ENCODE measurements at regions not wholly inside any gene's neighbourhood (a gene's known extent, or its start where the extent isn't known, plus 50 kb on each side); places are given as distances from the start of the nearest gene placed in this dataset.

GRCh38 chr1:188043536-188044245, 1214.9 kb downstream of the PLA2G4A start:
- no peaks in the 10 kb centered on the region for H3K9me3 ChIP-seq (ENCODE audit: severe bottlenecking)
- no peaks in the 10 kb centered on the region for H3K36me3 ChIP-seq (ENCODE audit: low read depth)
- TF ChIP-seq CTCF (IDR thresholded peaks at IDR 0.05; ENCODE audit: poor library complexity, severe bottlenecking) = no peak
- DNase-seq (ENCODE audit: low spot score) (no peak), ATAC-seq (ENCODE audit: low read depth) (no peak)
- no peak overlapping the region for H3K4me3 ChIP-seq (ENCODE audit: severe bottlenecking)
- no peaks in the 10 kb centered on the region for H3K4me1 ChIP-seq (ENCODE audit: insufficient read depth, poor library complexity, severe bottlenecking)
- no peak overlapping the region for H3K27ac ChIP-seq (ENCODE audit: poor library complexity, severe bottlenecking)
- no peaks in the 10 kb centered on the region for H3K27me3 ChIP-seq (ENCODE audit: insufficient read depth, poor library complexity, severe bottlenecking)

- Histone ChIP-seq H3K27ac (ENCODE audit: poor library complexity, severe bottlenecking) (no peak overlapping the region), H3K36me3 (ENCODE audit: low read depth) (no peaks in the 10 kb centered on the region), H3K27me3 (ENCODE audit: insufficient read depth, poor library complexity, severe bottlenecking) (no peaks in the 10 kb centered on the region), H3K4me3 (ENCODE audit: severe bottlenecking) (no peak overlapping the region), H3K4me1 (ENCODE audit: insufficient read depth, poor library complexity, severe bottlenecking) (no peaks in the 10 kb centered on the region), H3K9me3 (ENCODE audit: severe bottlenecking) (no peaks in the 10 kb centered on the region)
- TF ChIP-seq CTCF (IDR thresholded peaks at IDR 0.05; ENCODE audit: poor library complexity, severe bottlenecking) = no peak
- DNase-seq (ENCODE audit: low spot score) = no peak
- no peak for ATAC-seq (ENCODE audit: low read depth)
Measured at GRCh38 chr1:188050250-188050649, 1221.5 kb downstream of the PLA2G4A start.

- Histone ChIP-seq H3K4me1 (ENCODE audit: insufficient read depth, poor library complexity, severe bottlenecking) (no peaks in the 10 kb centered on the region), H3K4me3 (ENCODE audit: severe bottlenecking) (no peak overlapping the region), H3K36me3 (ENCODE audit: low read depth) (no peaks in the 10 kb centered on the region), H3K9me3 (ENCODE audit: severe bottlenecking) (no peaks in the 10 kb centered on the region), H3K27me3 (ENCODE audit: insufficient read depth, poor library complexity, severe bottlenecking) (no peaks in the 10 kb centered on the region), H3K27ac (ENCODE audit: poor library complexity, severe bottlenecking) (no peak overlapping the region)
- no peak for DNase-seq (ENCODE audit: low spot score)
- no peak for ATAC-seq (ENCODE audit: low read depth)
- no peak for TF ChIP-seq CTCF (IDR thresholded peaks at IDR 0.05; ENCODE audit: poor library complexity, severe bottlenecking)
Measured at GRCh38 chr1:188056011-188056410, 1227.3 kb downstream of the PLA2G4A start.

GRCh38 chr1:188058801-188059200, 1230.1 kb downstream of the PLA2G4A start:
- H3K4me3 ChIP-seq (ENCODE audit: severe bottlenecking) = no peak overlapping the region
- ATAC-seq (ENCODE audit: low read depth) (no peak), DNase-seq (ENCODE audit: low spot score) (no peak)
- no peak for TF ChIP-seq CTCF (IDR thresholded peaks at IDR 0.05; ENCODE audit: poor library complexity, severe bottlenecking)
- no peak overlapping the region for H3K27ac ChIP-seq (ENCODE audit: poor library complexity, severe bottlenecking)
- no peaks in the 10 kb centered on the region for H3K4me1 ChIP-seq (ENCODE audit: insufficient read depth, poor library complexity, severe bottlenecking)
- H3K9me3 ChIP-seq (ENCODE audit: severe bottlenecking) = no peaks in the 10 kb centered on the region
- H3K27me3 ChIP-seq (ENCODE audit: insufficient read depth, poor library complexity, severe bottlenecking) = no peaks in the 10 kb centered on the region
- H3K36me3 ChIP-seq (ENCODE audit: low read depth) = no peaks in the 10 kb centered on the region

- no peak for ATAC-seq (ENCODE audit: low read depth)
- Histone ChIP-seq H3K9me3 (ENCODE audit: severe bottlenecking) (no peaks in the 10 kb centered on the region), H3K27me3 (ENCODE audit: insufficient read depth, poor library complexity, severe bottlenecking) (no peaks in the 10 kb centered on the region), H3K4me3 (ENCODE audit: severe bottlenecking) (no peak overlapping the region), H3K27ac (ENCODE audit: poor library complexity, severe bottlenecking) (no peak overlapping the region), H3K36me3 (ENCODE audit: low read depth) (no peaks in the 10 kb centered on the region), H3K4me1 (ENCODE audit: insufficient read depth, poor library complexity, severe bottlenecking) (no peaks in the 10 kb centered on the region)
- TF ChIP-seq CTCF (IDR thresholded peaks at IDR 0.05; ENCODE audit: poor library complexity, severe bottlenecking) = no peak
- no peak for DNase-seq (ENCODE audit: low spot score)
Measured at GRCh38 chr1:188061881-188062280, 1233.1 kb downstream of the PLA2G4A start.
